ENCODE measurements at regions not wholly inside any gene's neighbourhood (a gene's known extent, or its start where the extent isn't known, plus 50 kb on each side); places are given as distances from the start of the nearest gene placed in this dataset.

- no peak for TF ChIP-seq HDAC6 (IDR thresholded peaks at IDR 0.05; ENCODE audit: low read depth, low read length)
These were observed 1393.3 kb upstream of the ATXN8OS start (continued) for GRCh38 chr13:68714292-68714691.

Measured in H1 (cell line).